ENCODE measurements at regions not wholly inside any gene's neighbourhood (a gene's known extent, or its start where the extent isn't known, plus 50 kb on each side); places are given as distances from the start of the nearest gene placed in this dataset.

DNA sequence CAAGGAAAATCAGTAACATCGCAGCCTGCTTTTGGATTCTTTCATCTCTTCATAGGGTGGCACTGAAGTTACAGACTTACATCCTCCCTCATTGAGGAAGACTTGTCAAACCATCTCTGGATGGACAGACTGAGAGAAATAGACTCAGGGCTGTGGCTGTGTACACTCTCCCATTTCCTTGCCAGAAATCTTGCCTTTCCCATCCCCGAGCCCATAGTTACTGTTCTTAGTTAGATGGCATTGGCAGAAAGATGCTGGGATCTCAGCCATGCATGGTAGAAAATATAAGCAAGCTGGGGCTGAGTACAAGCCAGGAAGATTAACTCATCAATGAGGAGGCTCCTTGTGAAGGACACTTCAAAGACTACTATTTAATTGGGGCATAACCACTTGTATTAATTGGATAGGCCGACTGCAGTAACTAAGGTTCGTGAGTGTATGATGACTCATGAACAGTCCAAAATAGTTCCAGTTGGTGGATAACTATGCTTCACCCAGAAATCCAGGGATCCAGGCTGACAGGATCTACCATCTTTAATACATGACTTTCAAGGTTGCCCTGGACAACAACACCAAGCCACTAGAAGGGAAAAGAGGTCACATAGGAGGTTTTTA is 137.9 kb downstream of the TMEM38B start:
- no peak for TF ChIP-seq EZH2 (IDR thresholded peaks at IDR 0.05; ENCODE audit: borderline replicate concordance, low read depth, low read length, severe bottlenecking)
- TF ChIP-seq, protein P1, sequence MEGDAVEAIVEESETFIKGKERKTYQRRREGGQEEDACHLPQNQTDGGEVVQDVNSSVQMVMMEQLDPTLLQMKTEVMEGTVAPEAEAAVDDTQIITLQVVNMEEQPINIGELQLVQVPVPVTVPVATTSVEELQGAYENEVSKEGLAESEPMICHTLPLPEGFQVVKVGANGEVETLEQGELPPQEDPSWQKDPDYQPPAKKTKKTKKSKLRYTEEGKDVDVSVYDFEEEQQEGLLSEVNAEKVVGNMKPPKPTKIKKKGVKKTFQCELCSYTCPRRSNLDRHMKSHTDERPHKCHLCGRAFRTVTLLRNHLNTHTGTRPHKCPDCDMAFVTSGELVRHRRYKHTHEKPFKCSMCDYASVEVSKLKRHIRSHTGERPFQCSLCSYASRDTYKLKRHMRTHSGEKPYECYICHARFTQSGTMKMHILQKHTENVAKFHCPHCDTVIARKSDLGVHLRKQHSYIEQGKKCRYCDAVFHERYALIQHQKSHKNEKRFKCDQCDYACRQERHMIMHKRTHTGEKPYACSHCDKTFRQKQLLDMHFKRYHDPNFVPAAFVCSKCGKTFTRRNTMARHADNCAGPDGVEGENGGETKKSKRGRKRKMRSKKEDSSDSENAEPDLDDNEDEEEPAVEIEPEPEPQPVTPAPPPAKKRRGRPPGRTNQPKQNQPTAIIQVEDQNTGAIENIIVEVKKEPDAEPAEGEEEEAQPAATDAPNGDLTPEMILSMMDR (IDR thresholded peaks at IDR 0.05; ENCODE audit: borderline replicate concordance, extremely low read depth, low read length, poor library complexity, severe bottlenecking) = no peak
- H2AFZ ChIP-seq (ENCODE audit: low read depth, low read length) = no peak overlapping the region
- no peak overlapping the region for H3K4me2 ChIP-seq (ENCODE audit: insufficient read depth, low read length)
- no peak for ATAC-seq (ENCODE audit: insufficient read depth, low read depth)
- H3K4me1 ChIP-seq (ENCODE audit: insufficient read depth, low read length) = no peaks in the 10 kb centered on the region
- no peaks in the 10 kb centered on the region for H3K36me3 ChIP-seq (ENCODE audit: insufficient read depth, low read length)
- H3K27ac ChIP-seq (ENCODE audit: low read length) = no peak overlapping the region
- H3K9me3 ChIP-seq (ENCODE audit: insufficient read depth, low read length, severe bottlenecking) = no peaks in the 10 kb centered on the region
- H3K79me2 ChIP-seq (ENCODE audit: insufficient read depth, low read length) = no peaks in the 10 kb centered on the region
- DNase-seq = no peak
- no peak overlapping the region for H3K4me3 ChIP-seq (ENCODE audit: low read depth in 1 of 2, low read length in 2 of 2)
- no peak overlapping the region for H3K9ac ChIP-seq (ENCODE audit: low read depth, low read length)
- H4K20me1 ChIP-seq (ENCODE audit: insufficient read depth, low read length) = no peaks in the 10 kb centered on the region
- H3K27me3 ChIP-seq (ENCODE audit: insufficient read depth, low read length, poor library complexity) = no peaks in the 10 kb centered on the region

- H3K4me1 ChIP-seq (ENCODE audit: insufficient read depth, low read length) = no peaks in the 10 kb centered on the region
- no peaks in the 10 kb centered on the region for H4K20me1 ChIP-seq (ENCODE audit: insufficient read depth, low read length)
- no peak overlapping the region for H3K4me3 ChIP-seq (ENCODE audit: low read depth in 1 of 2, low read length in 2 of 2)
- no peak overlapping the region for H3K4me2 ChIP-seq (ENCODE audit: insufficient read depth, low read length)
- no peaks in the 10 kb centered on the region for H3K79me2 ChIP-seq (ENCODE audit: insufficient read depth, low read length)
- no peak overlapping the region for H3K27ac ChIP-seq (ENCODE audit: low read length)
- no peaks in the 10 kb centered on the region for H3K36me3 ChIP-seq (ENCODE audit: insufficient read depth, low read length)
- TF ChIP-seq EZH2 (IDR thresholded peaks at IDR 0.05; ENCODE audit: borderline replicate concordance, low read depth, low read length, severe bottlenecking) = no peak
- TF ChIP-seq, protein P1 (IDR thresholded peaks at IDR 0.05; ENCODE audit: borderline replicate concordance, extremely low read depth, low read length, poor library complexity, severe bottlenecking) = no peak
- no peak for ATAC-seq (ENCODE audit: insufficient read depth, low read depth)
- H3K9me3 ChIP-seq (ENCODE audit: insufficient read depth, low read length, severe bottlenecking) = no peaks in the 10 kb centered on the region
- no peak overlapping the region for H3K9ac ChIP-seq (ENCODE audit: low read depth, low read length)
- DNase-seq = no peak
- H2AFZ ChIP-seq (ENCODE audit: low read depth, low read length) = no peak overlapping the region
- no peaks in the 10 kb centered on the region for H3K27me3 ChIP-seq (ENCODE audit: insufficient read depth, low read length, poor library complexity)
Measured at GRCh38 chr9:105833271-105833975, 139.1 kb downstream of the TMEM38B start.

GRCh38 chr9:105834404-105834803 is 140.1 kb downstream of the TMEM38B start:
- H3K4me1 ChIP-seq (ENCODE audit: insufficient read depth, low read length) = no peaks in the 10 kb centered on the region
- no peak overlapping the region for H3K9ac ChIP-seq (ENCODE audit: low read depth, low read length)
- H3K4me2 ChIP-seq (ENCODE audit: insufficient read depth, low read length) = no peak overlapping the region
- H3K4me3 ChIP-seq (ENCODE audit: low read depth in 1 of 2, low read length in 2 of 2) = no peak overlapping the region
- no peak overlapping the region for H3K27ac ChIP-seq (ENCODE audit: low read length)
- ATAC-seq (ENCODE audit: insufficient read depth, low read depth) (no peak), DNase-seq (no peak)
- no peaks in the 10 kb centered on the region for H3K27me3 ChIP-seq (ENCODE audit: insufficient read depth, low read length, poor library complexity)
- H3K79me2 ChIP-seq (ENCODE audit: insufficient read depth, low read length) = no peaks in the 10 kb centered on the region
- H3K36me3 ChIP-seq (ENCODE audit: insufficient read depth, low read length) = no peaks in the 10 kb centered on the region
- TF ChIP-seq EZH2 (IDR thresholded peaks at IDR 0.05; ENCODE audit: borderline replicate concordance, low read depth, low read length, severe bottlenecking) = no peak
- TF ChIP-seq, protein P1 (IDR thresholded peaks at IDR 0.05; ENCODE audit: borderline replicate concordance, extremely low read depth, low read length, poor library complexity, severe bottlenecking) = no peak
- H2AFZ ChIP-seq (ENCODE audit: low read depth, low read length) = no peak overlapping the region
- no peaks in the 10 kb centered on the region for H3K9me3 ChIP-seq (ENCODE audit: insufficient read depth, low read length, severe bottlenecking)
- H4K20me1 ChIP-seq (ENCODE audit: insufficient read depth, low read length) = no peaks in the 10 kb centered on the region

Measured in DND-41 (cell line).